HepG2 (cell line): ENCODE measurements at regions not wholly inside any gene's neighbourhood (a gene's known extent, or its start where the extent isn't known, plus 50 kb on each side); places are given as distances from the start of the nearest gene placed in this dataset.

ENCODE experiments used
- ATAC-seq: fragments of 200-7000 bp; cut with Tn5 transposase; 3 replicates; pipeline ENCODE4 v1.9.1; 2020; ENCODE audit warnings: mild to moderate bottlenecking, moderate library complexity
- BruUV-seq: library from RNA; stranded (reverse); fragments of 400-500 nt; replicated peaks from 2 replicates; lab custom pipeline; 2021; lab: Mats Ljungman, UMichigan
- CTCF ChIA-PET: fragments of 300-600 bp; formaldehyde crosslinking; extraction: SDS; loops from one replicate; lab custom pipeline; 2021; ENCODE audit warnings: low total read pairs, inconsistent platforms, low intra/inter-chr PET ratio; lab: Yijun Ruan, JAX
- POLR2A ChIA-PET: fragments of 350-600 bp; sonication (Branson Sonifier 250); formaldehyde crosslinking; loops from one replicate; lab custom pipeline; 2020; ENCODE audit warnings: antibody characterized with exemption, inconsistent platforms; lab: Yijun Ruan, JAX
- DNase-seq: peaks from one replicate; pipeline ENCODE4 v3.0.0-alpha.2; 2015; ENCODE audit warnings: low spot score
- FAIRE-seq: peaks from 3 replicates; lab custom pipeline; 2011; peaks lifted over from hg19 to GRCh38; lab: Jason Lieb, UNC
- H2AFZ ChIP-seq: one replicate; pipeline ENCODE4 v1.6.1; 2011; ENCODE audit warnings: low read length, inconsistent platforms
- H3K27ac ChIP-seq: fragments of 300-600 bp; 3 replicates; pipeline ENCODE4 v1.8.0; 2011; ENCODE audit warnings: mixed run types, mild to moderate bottlenecking, mixed read lengths, low read length, inconsistent platforms; ENCODE audit not compliant: insufficient read depth; ENCODE audit errors: extremely low read length
- H3K27me3 ChIP-seq, 2 experiments: fragments of 200-600 bp in 1 of 2; 2 replicates in 1 of 2; 3 replicates in 1 of 2; pipeline versions ENCODE4 v1.6.0 to v1.8.0; 2011; ENCODE audit warnings: low read length in 2 of 2, mild to moderate bottlenecking in 2 of 2, moderate library complexity in 2 of 2, inconsistent platforms in 1 of 2; ENCODE audit not compliant: insufficient read depth in 2 of 2, control insufficient read depth in 1 of 2
- H3K36me3 ChIP-seq, 2 experiments: fragments of 200-600 bp in 1 of 2; replicated peaks in 1 of 2; 2 replicates in 1 of 2; 3 replicates in 1 of 2; pipeline versions ENCODE4 v1.5.1 to v1.8.0; 2011; ENCODE audit warnings: low read length in 2 of 2, inconsistent platforms in 1 of 2; ENCODE audit not compliant: insufficient read depth in 2 of 2, control insufficient read depth in 1 of 2
- H3K4me1 ChIP-seq: 2 replicates; pipeline ENCODE4 v1.5.1; 2012; ENCODE audit warnings: low read length, inconsistent platforms; ENCODE audit not compliant: insufficient read depth
- H3K4me2 ChIP-seq: 2 replicates; pipeline ENCODE4 v1.6.0; 2011; ENCODE audit warnings: low read depth, low read length, inconsistent platforms
- H3K4me3 ChIP-seq, 3 experiments: fragments of 200-600 bp in 1 of 3; sonication (generic), shearing (Covaris generic) in 1 of 3; replicated peaks in 1 of 3; 2 replicates each; pipeline ENCODE4 v1.5.1; 2011 to 2016; ENCODE audit warnings: low read length in 3 of 3, inconsistent platforms in 2 of 3, low read depth in 2 of 3, mild to moderate bottlenecking in 2 of 3, control low read depth in 1 of 3, mixed read lengths in 1 of 3; ENCODE audit not compliant: insufficient read depth in 1 of 3
- H3K79me2 ChIP-seq: one replicate; pipeline ENCODE4 v1.6.1; 2011; ENCODE audit warnings: low read length, inconsistent platforms; ENCODE audit not compliant: insufficient read depth
- H3K9ac ChIP-seq: 2 replicates; pipeline ENCODE4 v1.6.0; 2011; ENCODE audit warnings: mild to moderate bottlenecking, low read depth, low read length, inconsistent platforms; ENCODE audit not compliant: insufficient read depth
- H3K9me3 ChIP-seq: 2 replicates; pipeline ENCODE4 v1.5.1; 2012; ENCODE audit warnings: mild to moderate bottlenecking, low read length
- H4K20me1 ChIP-seq: 2 replicates; pipeline ENCODE4 v1.6.0; 2011; ENCODE audit warnings: inconsistent platforms, mild to moderate bottlenecking, low read length, moderate library complexity; ENCODE audit not compliant: insufficient read depth
- ATF7 ChIP-seq, 2 experiments: fragments of 450-650 bp in 1 of 2; sonication (generic) in 1 of 2; formaldehyde crosslinking in 1 of 2; IDR thresholded peaks; 2 replicates each; pipeline versions ENCODE4 v1.4.0 to v1.6.1; 2016 to 2020; ENCODE audit warnings: antibody characterized with exemption in 1 of 2, mild to moderate bottlenecking in 1 of 2, missing genetic modification reagents in 1 of 2
- BCLAF1 ChIP-seq: fragments of 450-650 bp; IDR thresholded peaks from 2 replicates; pipeline ENCODE4 v1.6.1; 2017; ENCODE audit warnings: mild to moderate bottlenecking
- CHD4 ChIP-seq: fragments of 200-600 bp; sonication (generic); IDR thresholded peaks from 2 replicates; pipeline ENCODE4 v1.7.0; 2017; ENCODE audit warnings: mild to moderate bottlenecking, low read length, borderline replicate concordance
- CREB1 ChIP-seq, 2 experiments: fragments of 450-650 bp in 1 of 2; IDR thresholded peaks; 2 replicates each; pipeline ENCODE4 v1.6.1; 2016 to 2017; ENCODE audit warnings: control low read depth in 1 of 2, mild to moderate bottlenecking in 1 of 2, missing compliant biosample characterization in 1 of 2, missing genetic modification characterization in 1 of 2
- FOXJ3 ChIP-seq: sonication (generic); formaldehyde crosslinking; IDR thresholded peaks from 2 replicates; pipeline ENCODE4 v1.4.0; 2020; ENCODE audit warnings: missing genetic modification reagents, mild to moderate bottlenecking, borderline replicate concordance
- NFE2L1 ChIP-seq: sonication (generic); formaldehyde crosslinking; IDR thresholded peaks from 2 replicates; pipeline ENCODE4 v1.4.0; 2020; ENCODE audit warnings: missing genetic modification reagents, mild to moderate bottlenecking, borderline replicate concordance
- ZBTB2 ChIP-seq: sonication (generic); formaldehyde crosslinking; IDR thresholded peaks from 2 replicates; pipeline ENCODE4 v1.8.0; 2022; ENCODE audit warnings: low read depth, missing genetic modification reagents
- ZNF660 ChIP-seq: sonication (generic); formaldehyde crosslinking; IDR thresholded peaks from 2 replicates; pipeline ENCODE4 v1.5.1; 2020; ENCODE audit warnings: mild to moderate bottlenecking, low read depth, missing genetic modification reagents, borderline replicate concordance
- WGBS: methylation state at CpG from one replicate; pipeline ENCODE4 v1.1.6; 2017; ENCODE audit warnings: low lambda C conversion rate; 5-methylcytosine and 5-hydroxymethylcytosine counted together
- in situ Hi-C: cut with HindIII; loops from 2 replicates; pipeline ENCODE4 v1.10.0; 2017; ENCODE audit warnings: low pct_unique_long_range_greater_than_20kb; ENCODE audit not compliant: extremely low pct_ligation_motif_present
- intact Hi-C: fragments of 100-400 bp; cut with micrococcal nuclease; formaldehyde crosslinking; loops from one replicate; pipeline ENCODE4 v1.10.0; 2022; ENCODE audit not compliant: unreplicated experiment

- BruUV-seq = no TSS peak
- intact Hi-C loops = no loop called here
Measured at GRCh38 chr12:17975239-17975638, 114.8 kb downstream of the RERGL start.

More at GRCh38 chr12:17975239-17975638, 114.8 kb downstream of the RERGL start:
- no peak overlapping the region for H2AFZ ChIP-seq
- WGBS = 38% methylated on average over 2 of the region's 2 CpGs
- H3K4me2 ChIP-seq = no peak overlapping the region
- no peak overlapping the region for H3K9ac ChIP-seq
- no peaks in the 10 kb centered on the region for H3K36me3 ChIP-seq
- H3K79me2 ChIP-seq = no peaks in the 10 kb centered on the region
- H4K20me1 ChIP-seq = no peaks in the 10 kb centered on the region
- ATAC-seq (no peak), DNase-seq (no peak), FAIRE-seq (no peak)
- H3K4me3 ChIP-seq = no peak overlapping the region
- no peaks in the 10 kb centered on the region for H3K27me3 ChIP-seq
- no peak overlapping the region for H3K27ac ChIP-seq
- POLR2A ChIA-PET = no interaction called here
- peaks cover 8% of the 10 kb centered on the region; the same call in 1 of the 2 replicates for H3K9me3 ChIP-seq
- no peaks in the 10 kb centered on the region for H3K4me1 ChIP-seq
- CTCF ChIA-PET = no interaction called here
- TF ChIP-seq ATF7 (IDR thresholded peaks at IDR 0.05) (peak; percentile 93), ATF7 (CRISPR knock-in tag; IDR thresholded peaks at IDR 0.05) (no peak), FOXJ3 (CRISPR knock-in tag) (no peak), BCLAF1 (no peak), ZNF660 (CRISPR knock-in tag) (no peak), CHD4 (no peak), NFE2L1 (CRISPR knock-in tag) (no peak), ZBTB2 (CRISPR knock-in tag) (no peak), CREB1 (IDR thresholded peaks at IDR 0.05) (peak; percentile 56; the same call in 1 of the 2 replicates), CREB1 (CRISPR knock-in tag; IDR thresholded peaks at IDR 0.05) (no peak)
- in situ Hi-C loops = no loop called here
